GM06990 (cell line): ENCODE measurements at regions not wholly inside any gene's neighbourhood (a gene's known extent, or its start where the extent isn't known, plus 50 kb on each side); places are given as distances from the start of the nearest gene placed in this dataset.

Experiments
- DNase-seq: peaks from one replicate; pipeline ENCODE4 v3.0.0-alpha.2; 2011; ENCODE audit not compliant: insufficient read length; ENCODE audit errors: extremely low read depth
- H3K27me3 ChIP-seq: replicated peaks from 2 replicates; pipeline ENCODE4 v1.6.0; 2011; ENCODE audit warnings: low read length; ENCODE audit not compliant: control insufficient read depth, insufficient read depth
- H3K36me3 ChIP-seq: 2 replicates; pipeline ENCODE4 v1.5.1; 2011; ENCODE audit warnings: low read length; ENCODE audit not compliant: control insufficient read depth, insufficient read depth
- H3K4me3 ChIP-seq: replicated peaks from 2 replicates; pipeline ENCODE4 v1.5.1; 2011; ENCODE audit warnings: low read depth, mild to moderate bottlenecking, control low read depth, low read length
- CTCF ChIP-seq: IDR thresholded peaks from 2 replicates; pipeline ENCODE4 v1.5.1; 2011; ENCODE audit warnings: low read length, control low read depth, mild to moderate bottlenecking, inconsistent platforms; ENCODE audit not compliant: insufficient read depth, poor library complexity, severe bottlenecking

- TF ChIP-seq CTCF: no peak
- peaks cover 1% of the 10 kb centered on the region for H3K27me3 ChIP-seq
- H3K36me3 ChIP-seq: no peaks in the 10 kb centered on the region
- no peak overlapping the region for H3K4me3 ChIP-seq
- DNase-seq: no peak
These were observed 71.9 kb upstream of the CHST15 start for GRCh38 chr10:124165311-124165710.

- Histone ChIP-seq H3K27me3 (peaks cover 1% of the 10 kb centered on the region), H3K36me3 (no peaks in the 10 kb centered on the region), H3K4me3 (no peak overlapping the region)
- DNase-seq: no peak
- no peak for TF ChIP-seq CTCF
These were observed 70.9 kb upstream of the CHST15 start for GRCh38 chr10:124164264-124164663.

GRCh38 chr10:124162774-124163354 lies 69.5 kb upstream of the CHST15 start:
- no peaks in the 10 kb centered on the region for H3K36me3 ChIP-seq
- no peak for DNase-seq
- TF ChIP-seq CTCF: no peak
- no peak overlapping the region for H3K4me3 ChIP-seq
- H3K27me3 ChIP-seq: peaks cover 1% of the 10 kb centered on the region

- Histone ChIP-seq H3K36me3 (no peaks in the 10 kb centered on the region), H3K4me3 (no peak overlapping the region), H3K27me3 (peaks cover 1% of the 10 kb centered on the region)
- DNase-seq: no peak
- TF ChIP-seq CTCF: no peak
These were observed 68.7 kb upstream of the CHST15 start for GRCh38 chr10:124162136-124162535.

- Histone ChIP-seq H3K36me3 (no peaks in the 10 kb centered on the region), H3K4me3 (no peak overlapping the region), H3K27me3 (peaks cover 1% of the 10 kb centered on the region)
- TF ChIP-seq CTCF: no peak
- no peak for DNase-seq
These were observed 68.2 kb upstream of the CHST15 start for GRCh38 chr10:124161601-124162000.
